ENCODE measurements at regions not wholly inside any gene's neighbourhood (a gene's known extent, or its start where the extent isn't known, plus 50 kb on each side); places are given as distances from the start of the nearest gene placed in this dataset.

DNA sequence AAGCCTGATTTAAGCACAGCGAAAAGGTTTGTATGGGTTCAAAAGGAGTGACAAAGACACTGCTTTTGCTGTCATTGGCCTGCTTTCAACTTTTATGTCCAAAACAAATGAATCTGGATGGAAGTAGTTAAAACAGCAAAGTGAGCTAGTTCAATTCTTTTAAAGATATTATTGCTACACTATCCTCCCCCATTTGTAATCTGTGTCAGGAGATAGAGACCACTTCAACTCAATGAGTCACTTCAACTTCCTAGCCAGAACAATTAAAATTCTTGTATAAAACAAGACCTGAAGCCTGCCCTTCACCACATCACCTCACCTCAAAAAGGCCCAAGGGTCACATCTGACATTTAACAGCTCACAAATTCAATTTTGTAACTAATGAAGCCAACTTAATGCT lies 364.1 kb upstream of the LYPLAL1 start:
- TF ChIP-seq, protein P1, sequence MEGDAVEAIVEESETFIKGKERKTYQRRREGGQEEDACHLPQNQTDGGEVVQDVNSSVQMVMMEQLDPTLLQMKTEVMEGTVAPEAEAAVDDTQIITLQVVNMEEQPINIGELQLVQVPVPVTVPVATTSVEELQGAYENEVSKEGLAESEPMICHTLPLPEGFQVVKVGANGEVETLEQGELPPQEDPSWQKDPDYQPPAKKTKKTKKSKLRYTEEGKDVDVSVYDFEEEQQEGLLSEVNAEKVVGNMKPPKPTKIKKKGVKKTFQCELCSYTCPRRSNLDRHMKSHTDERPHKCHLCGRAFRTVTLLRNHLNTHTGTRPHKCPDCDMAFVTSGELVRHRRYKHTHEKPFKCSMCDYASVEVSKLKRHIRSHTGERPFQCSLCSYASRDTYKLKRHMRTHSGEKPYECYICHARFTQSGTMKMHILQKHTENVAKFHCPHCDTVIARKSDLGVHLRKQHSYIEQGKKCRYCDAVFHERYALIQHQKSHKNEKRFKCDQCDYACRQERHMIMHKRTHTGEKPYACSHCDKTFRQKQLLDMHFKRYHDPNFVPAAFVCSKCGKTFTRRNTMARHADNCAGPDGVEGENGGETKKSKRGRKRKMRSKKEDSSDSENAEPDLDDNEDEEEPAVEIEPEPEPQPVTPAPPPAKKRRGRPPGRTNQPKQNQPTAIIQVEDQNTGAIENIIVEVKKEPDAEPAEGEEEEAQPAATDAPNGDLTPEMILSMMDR (IDR thresholded peaks at IDR 0.05), result no peak
- Mint-ChIP-seq H3K4me3 (ENCODE audit: unreplicated experiment) (no peak overlapping the region), H3K4me1 (ENCODE audit: unreplicated experiment) (peaks cover 7% of the 10 kb centered on the region), H3K27me3 (ENCODE audit: unreplicated experiment) (no peaks in the 10 kb centered on the region), H3K27ac (ENCODE audit: unreplicated experiment) (no peak overlapping the region), H3K36me3 (ENCODE audit: unreplicated experiment) (no peaks in the 10 kb centered on the region), H3K9me3 (ENCODE audit: unreplicated experiment) (no peaks in the 10 kb centered on the region)
- no peak for DNase-seq (ENCODE audit: extremely low spot score, unreplicated experiment)

DNA sequence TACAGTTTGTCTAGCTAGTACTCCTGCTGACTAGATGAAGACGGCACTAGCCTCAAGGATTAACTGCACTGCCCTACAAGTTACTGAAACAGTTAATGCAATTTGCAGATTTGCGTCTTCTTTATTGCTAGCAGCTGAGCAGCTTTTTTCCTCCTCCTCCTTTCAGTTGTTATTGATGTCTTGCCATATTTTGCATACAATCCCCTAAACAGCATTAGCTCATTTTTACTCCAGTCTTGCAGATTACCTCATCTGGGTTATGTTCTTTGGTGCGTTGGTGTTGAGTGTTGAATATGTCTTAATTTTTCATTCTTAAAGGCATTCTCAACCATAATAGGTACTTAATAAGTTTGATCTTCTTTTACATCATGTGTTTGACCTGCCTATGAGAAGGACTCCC lies 363.4 kb upstream of the LYPLAL1 start:
- no peaks in the 10 kb centered on the region for H3K36me3 Mint-ChIP-seq (ENCODE audit: unreplicated experiment)
- DNase-seq (ENCODE audit: extremely low spot score, unreplicated experiment), result no peak
- H3K9me3 Mint-ChIP-seq (ENCODE audit: unreplicated experiment), result no peaks in the 10 kb centered on the region
- TF ChIP-seq, protein P1 (IDR thresholded peaks at IDR 0.05), result no peak
- no peak overlapping the region for H3K4me3 Mint-ChIP-seq (ENCODE audit: unreplicated experiment)
- no peak overlapping the region for H3K27ac Mint-ChIP-seq (ENCODE audit: unreplicated experiment)
- no peaks in the 10 kb centered on the region for H3K27me3 Mint-ChIP-seq (ENCODE audit: unreplicated experiment)
- peaks cover 4% of the 10 kb centered on the region for H3K4me1 Mint-ChIP-seq (ENCODE audit: unreplicated experiment)

DNA sequence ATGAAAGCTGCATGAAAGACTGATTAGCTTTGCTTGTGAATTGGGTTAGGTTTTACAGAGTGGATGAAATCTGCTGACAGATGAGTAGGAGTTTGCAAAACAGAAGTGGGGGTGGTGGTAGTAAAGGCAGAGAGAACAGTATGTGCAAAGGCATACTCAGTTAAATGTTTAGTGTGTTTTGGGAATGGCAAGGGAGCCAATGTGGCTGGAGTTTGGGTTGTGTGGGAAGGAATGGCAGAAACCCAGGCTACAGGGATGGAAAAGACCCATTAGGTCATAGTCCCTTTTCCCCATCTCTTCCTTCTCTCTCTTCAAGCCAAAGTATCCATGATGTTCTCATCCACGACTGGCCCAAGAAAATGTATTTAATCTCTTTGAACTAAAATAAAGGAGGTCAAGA lies 362.2 kb upstream of the LYPLAL1 start:
- DNase-seq (ENCODE audit: extremely low spot score, unreplicated experiment), result no peak

DNA sequence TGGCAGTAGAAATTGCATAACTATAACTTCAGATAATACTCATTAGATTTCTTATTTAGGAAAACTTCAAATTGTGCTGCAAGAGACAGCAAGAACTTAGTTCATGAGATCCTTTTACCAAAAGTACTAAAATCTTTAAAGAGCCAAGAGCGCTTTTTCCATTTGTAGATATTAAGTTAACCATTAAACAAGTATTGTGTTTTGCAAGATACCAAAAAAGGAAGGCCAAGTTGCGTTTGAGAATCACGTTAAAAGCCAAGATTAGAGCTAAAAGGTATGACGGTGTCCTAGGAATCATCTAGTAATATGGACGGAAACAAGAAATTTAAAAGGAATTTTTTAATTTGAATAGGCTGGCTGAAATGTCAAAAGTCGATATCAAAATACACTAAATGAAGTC lies 361.3 kb upstream of the LYPLAL1 start:
- Mint-ChIP-seq H3K4me3 (ENCODE audit: unreplicated experiment) (no peak overlapping the region), H3K27me3 (ENCODE audit: unreplicated experiment) (no peaks in the 10 kb centered on the region)
- TF ChIP-seq, protein P1 (IDR thresholded peaks at IDR 0.05), result no peak

More for the DNA sequence above, 362.2 kb upstream of the LYPLAL1 start:
- H3K27me3 Mint-ChIP-seq (ENCODE audit: unreplicated experiment), result no peaks in the 10 kb centered on the region
- TF ChIP-seq, protein P1 (IDR thresholded peaks at IDR 0.05), result no peak
- no peak overlapping the region for H3K4me3 Mint-ChIP-seq (ENCODE audit: unreplicated experiment)
- H3K4me1 Mint-ChIP-seq (ENCODE audit: unreplicated experiment), result peaks cover 4% of the 10 kb centered on the region
- H3K27ac Mint-ChIP-seq (ENCODE audit: unreplicated experiment), result no peak overlapping the region
- no peaks in the 10 kb centered on the region for H3K36me3 Mint-ChIP-seq (ENCODE audit: unreplicated experiment)
- H3K9me3 Mint-ChIP-seq (ENCODE audit: unreplicated experiment), result no peaks in the 10 kb centered on the region

DNA sequence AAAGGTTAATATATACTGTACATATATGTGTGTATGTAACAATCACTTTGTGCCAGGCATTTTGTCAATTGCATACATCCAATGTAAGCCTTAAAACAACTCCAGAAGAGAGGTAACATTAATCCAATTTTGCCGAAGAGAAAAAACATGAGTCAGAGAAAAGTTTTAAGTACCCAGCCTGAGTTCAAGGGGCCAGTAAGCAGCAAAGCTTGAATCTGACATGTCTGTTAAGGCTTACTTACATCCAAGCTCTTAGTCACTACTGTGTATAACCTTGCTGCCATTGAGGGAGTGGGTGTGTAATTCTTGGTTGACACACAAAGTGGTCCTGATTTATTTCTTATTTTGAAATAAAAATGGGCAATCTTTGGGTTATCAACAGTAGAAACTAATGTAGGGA lies 360.4 kb upstream of the LYPLAL1 start:
- DNase-seq (ENCODE audit: extremely low spot score, unreplicated experiment), result no peak

More for the DNA sequence above, 361.3 kb upstream of the LYPLAL1 start:
- Mint-ChIP-seq H3K9me3 (ENCODE audit: unreplicated experiment) (no peaks in the 10 kb centered on the region), H3K27ac (ENCODE audit: unreplicated experiment) (no peak overlapping the region), H3K4me1 (ENCODE audit: unreplicated experiment) (peaks cover 6% of the 10 kb centered on the region), H3K36me3 (ENCODE audit: unreplicated experiment) (no peaks in the 10 kb centered on the region)
- no peak for DNase-seq (ENCODE audit: extremely low spot score, unreplicated experiment)

More for the DNA sequence above, 360.4 kb upstream of the LYPLAL1 start:
- H3K4me3 Mint-ChIP-seq (ENCODE audit: unreplicated experiment), result no peak overlapping the region
- H3K4me1 Mint-ChIP-seq (ENCODE audit: unreplicated experiment), result peaks cover 14% of the 10 kb centered on the region
- H3K27me3 Mint-ChIP-seq (ENCODE audit: unreplicated experiment), result no peaks in the 10 kb centered on the region
- no peaks in the 10 kb centered on the region for H3K9me3 Mint-ChIP-seq (ENCODE audit: unreplicated experiment)
- no peaks in the 10 kb centered on the region for H3K36me3 Mint-ChIP-seq (ENCODE audit: unreplicated experiment)
- TF ChIP-seq, protein P1 (IDR thresholded peaks at IDR 0.05), result no peak
- H3K27ac Mint-ChIP-seq (ENCODE audit: unreplicated experiment), result no peak overlapping the region

Data from osteocyte (in vitro differentiated cells).